ENCODE measurements at regions not wholly inside any gene's neighbourhood (a gene's known extent, or its start where the extent isn't known, plus 50 kb on each side); places are given as distances from the start of the nearest gene placed in this dataset.

DNA sequence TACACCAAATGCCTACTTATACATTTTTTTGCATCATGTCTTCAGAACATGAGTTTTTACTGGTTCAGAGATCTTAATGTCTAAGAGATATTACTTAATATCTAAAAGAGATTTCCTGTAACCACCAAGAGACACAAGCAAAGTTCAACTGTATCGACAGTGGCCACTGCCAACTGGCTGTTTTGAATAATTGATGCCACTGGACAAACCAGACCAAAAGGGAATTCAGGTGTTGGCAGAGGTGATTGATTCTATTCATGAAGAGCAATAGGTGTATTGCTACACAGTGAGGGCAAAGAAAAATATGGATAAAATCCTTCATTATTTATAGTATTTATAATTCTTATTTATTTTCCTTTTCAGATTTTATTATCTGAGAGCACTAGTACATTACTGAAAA lies 58.5 kb upstream of the ANKRD17 start:
- intact Hi-C loops (cut with DNase I), result no loop called here
- TF ChIP-seq, protein P1, sequence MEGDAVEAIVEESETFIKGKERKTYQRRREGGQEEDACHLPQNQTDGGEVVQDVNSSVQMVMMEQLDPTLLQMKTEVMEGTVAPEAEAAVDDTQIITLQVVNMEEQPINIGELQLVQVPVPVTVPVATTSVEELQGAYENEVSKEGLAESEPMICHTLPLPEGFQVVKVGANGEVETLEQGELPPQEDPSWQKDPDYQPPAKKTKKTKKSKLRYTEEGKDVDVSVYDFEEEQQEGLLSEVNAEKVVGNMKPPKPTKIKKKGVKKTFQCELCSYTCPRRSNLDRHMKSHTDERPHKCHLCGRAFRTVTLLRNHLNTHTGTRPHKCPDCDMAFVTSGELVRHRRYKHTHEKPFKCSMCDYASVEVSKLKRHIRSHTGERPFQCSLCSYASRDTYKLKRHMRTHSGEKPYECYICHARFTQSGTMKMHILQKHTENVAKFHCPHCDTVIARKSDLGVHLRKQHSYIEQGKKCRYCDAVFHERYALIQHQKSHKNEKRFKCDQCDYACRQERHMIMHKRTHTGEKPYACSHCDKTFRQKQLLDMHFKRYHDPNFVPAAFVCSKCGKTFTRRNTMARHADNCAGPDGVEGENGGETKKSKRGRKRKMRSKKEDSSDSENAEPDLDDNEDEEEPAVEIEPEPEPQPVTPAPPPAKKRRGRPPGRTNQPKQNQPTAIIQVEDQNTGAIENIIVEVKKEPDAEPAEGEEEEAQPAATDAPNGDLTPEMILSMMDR (IDR thresholded peaks at IDR 0.05), result no peak
- Histone ChIP-seq H3K4me3 (no peak overlapping the region), H3K4me1 (no peaks in the 10 kb centered on the region), H3K36me3 (no peaks in the 10 kb centered on the region), H3K9me3 (peaks cover 0 to 22% of the 10 kb centered on the region in 2 donors), H3K27ac (no peak overlapping the region), H3K27me3 (no peaks in the 10 kb centered on the region)
- DNase-seq, result no peak
- no peak for ATAC-seq

DNA sequence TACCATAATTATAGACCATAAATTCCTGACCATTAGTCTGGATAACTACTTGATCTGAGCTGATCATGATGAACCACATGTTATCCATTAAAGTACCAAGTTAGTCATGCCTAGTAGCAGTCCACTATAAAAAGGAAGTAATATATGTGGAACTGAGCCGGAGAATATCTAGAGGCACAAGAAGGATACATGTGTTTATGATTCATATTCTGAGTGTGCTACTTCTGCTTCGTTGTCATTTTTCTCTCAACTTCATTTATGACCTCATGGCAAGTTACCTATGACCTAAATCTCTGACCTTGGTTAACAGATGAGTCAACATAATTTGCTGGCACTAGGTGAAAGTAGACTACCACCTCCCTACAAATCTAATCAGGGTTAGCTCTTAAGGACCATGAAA lies 56.5 kb upstream of the ANKRD17 start:
- H3K36me3 ChIP-seq, result no peaks in the 10 kb centered on the region
- H3K27ac ChIP-seq, result no peak overlapping the region
- intact Hi-C loops (cut with DNase I), result no loop called here
- H3K27me3 ChIP-seq, result no peaks in the 10 kb centered on the region
- DNase-seq (no peak), ATAC-seq (peak; percentile 51)
- peaks cover 0 to 8% of the 10 kb centered on the region in 2 donors for H3K9me3 ChIP-seq
- TF ChIP-seq, protein P1 (IDR thresholded peaks at IDR 0.05), result no peak
- no peaks in the 10 kb centered on the region for H3K4me1 ChIP-seq
- H3K4me3 ChIP-seq, result no peak overlapping the region

DNA sequence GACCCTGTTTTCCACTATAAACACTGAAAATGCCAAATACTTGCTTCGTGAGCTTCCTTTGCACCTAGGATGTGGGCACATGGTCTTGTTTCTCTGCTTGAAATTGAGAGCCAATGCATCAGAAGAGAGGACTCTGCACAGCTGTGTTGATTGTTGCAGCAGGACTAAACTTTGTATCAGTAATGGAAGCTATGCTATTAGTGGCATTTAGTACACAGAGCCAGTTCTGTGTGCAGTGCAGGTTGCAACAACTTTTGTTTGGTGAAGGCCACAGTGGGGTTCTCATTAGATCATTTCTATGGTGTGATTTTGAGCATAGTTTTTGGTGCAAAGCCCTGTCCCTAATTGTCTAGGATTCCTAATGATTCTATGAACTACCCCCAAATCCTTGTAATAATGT lies 54.4 kb upstream of the ANKRD17 start:
- intact Hi-C loops (cut with DNase I), result no loop called here
- no peak for ATAC-seq

DNA sequence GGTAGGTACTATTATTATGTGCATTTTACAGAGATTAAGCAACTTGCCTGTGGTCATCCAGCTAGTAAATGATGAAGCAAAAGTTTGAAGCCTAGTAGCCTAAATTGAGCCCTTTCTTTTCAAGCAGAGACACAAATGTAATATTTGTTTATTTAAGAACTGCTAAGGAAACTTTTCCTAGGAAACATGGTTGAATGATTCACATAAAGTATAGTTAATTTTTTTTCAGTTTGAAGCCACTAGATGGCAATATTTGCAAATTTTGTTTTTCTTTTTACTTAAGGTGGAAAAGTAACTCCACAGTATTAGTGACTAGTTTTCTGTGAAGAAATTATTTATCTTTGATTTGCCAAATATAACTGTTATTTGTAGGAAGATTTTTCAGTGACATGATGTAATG lies 52.8 kb upstream of the ANKRD17 start:
- DNase-seq, result peak in 2 of 4 donors; percentile 12 to 13
- ATAC-seq, result peak; percentile 42
- TF ChIP-seq, protein P1 (IDR thresholded peaks at IDR 0.05), result peak in 1 of 2 donors; percentile 34

More for the DNA sequence above, 54.4 kb upstream of the ANKRD17 start:
- no peaks in the 10 kb centered on the region for H3K36me3 ChIP-seq
- TF ChIP-seq, protein P1 (IDR thresholded peaks at IDR 0.05), result no peak
- H3K9me3 ChIP-seq, result no peaks in the 10 kb centered on the region
- H3K4me3 ChIP-seq, result no peak overlapping the region
- H3K4me1 ChIP-seq, result no peaks in the 10 kb centered on the region
- DNase-seq, result no peak
- H3K27ac ChIP-seq, result no peak overlapping the region
- no peaks in the 10 kb centered on the region for H3K27me3 ChIP-seq

DNA sequence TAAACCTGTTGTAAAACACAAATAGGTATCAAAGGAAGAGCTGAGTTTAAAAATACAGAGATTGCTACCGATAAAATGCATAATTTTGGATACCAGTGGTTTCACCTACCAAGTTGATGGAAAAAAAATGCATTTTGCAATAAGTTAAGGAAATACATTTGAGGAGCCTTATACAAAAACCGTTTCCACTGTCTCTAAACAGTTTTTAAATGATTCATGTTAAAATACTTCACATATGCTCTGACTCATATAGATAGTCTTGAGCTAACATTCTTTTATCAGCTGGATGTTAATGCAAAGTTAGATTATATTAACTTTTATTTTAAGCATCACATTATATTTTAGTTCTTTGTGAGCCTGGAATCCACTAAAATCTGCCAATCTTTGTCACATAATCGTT lies 50.6 kb upstream of the ANKRD17 start:
- Histone ChIP-seq H3K36me3 (no peaks in the 10 kb centered on the region), H3K9me3 (no peaks in the 10 kb centered on the region), H3K4me3 (no peak overlapping the region), H3K27ac (no peak overlapping the region), H3K4me1 (no peaks in the 10 kb centered on the region), H3K27me3 (no peaks in the 10 kb centered on the region)
- DNase-seq (no peak), ATAC-seq (no peak)
- TF ChIP-seq, protein P1 (IDR thresholded peaks at IDR 0.05), result no peak
- intact Hi-C loops (cut with DNase I), result no loop called here

More for the DNA sequence above, 52.8 kb upstream of the ANKRD17 start:
- H3K27me3 ChIP-seq, result no peaks in the 10 kb centered on the region
- no peaks in the 10 kb centered on the region for H3K36me3 ChIP-seq
- intact Hi-C loops (cut with DNase I), result no loop called here
- H3K9me3 ChIP-seq, result no peaks in the 10 kb centered on the region
- H3K4me3 ChIP-seq, result no peak overlapping the region
- H3K27ac ChIP-seq, result no peak overlapping the region
- no peaks in the 10 kb centered on the region for H3K4me1 ChIP-seq
